ENCODE measurements at regions not wholly inside any gene's neighbourhood (a gene's known extent, or its start where the extent isn't known, plus 50 kb on each side); places are given as distances from the start of the nearest gene placed in this dataset.

GRCh38 chr14:30256627-30257026 is 302.3 kb upstream of the G2E3 start:
- TF ChIP-seq POLR2AphosphoS5 (IDR thresholded peaks at IDR 0.05) (no peak), CTCF (IDR thresholded peaks at IDR 0.05) (no peak)

All from breast epithelium (tissue), 3 donors.